A673 (cell line): ENCODE measurements at regions not wholly inside any gene's neighbourhood (a gene's known extent, or its start where the extent isn't known, plus 50 kb on each side); places are given as distances from the start of the nearest gene placed in this dataset.

Experiments
- EZH2 ChIP-seq: fragments of 200-600 bp; sonication (generic); IDR thresholded peaks from 2 replicates; pipeline ENCODE4 v1.6.1; 2017; ENCODE audit warnings: borderline replicate concordance, low read depth, mild to moderate bottlenecking, mixed read lengths, antibody characterized with exemption, low read length; ENCODE audit not compliant: poor library complexity, severe bottlenecking
- TF ChIP-seq, protein P1 (sequence below): fragments of 300-800, 200-600 bp; sonication (generic); conservative IDR thresholded peaks from 2 replicates; pipeline ENCODE4 v1.5.1; 2017; ENCODE audit warnings: low read depth, mild to moderate bottlenecking, antibody characterized with exemption, low read length, moderate library complexity, mixed read lengths

GRCh38 chr3:157789162-157789561 lies 285.9 kb upstream of the VEPH1 start:
- TF ChIP-seq, protein P1, sequence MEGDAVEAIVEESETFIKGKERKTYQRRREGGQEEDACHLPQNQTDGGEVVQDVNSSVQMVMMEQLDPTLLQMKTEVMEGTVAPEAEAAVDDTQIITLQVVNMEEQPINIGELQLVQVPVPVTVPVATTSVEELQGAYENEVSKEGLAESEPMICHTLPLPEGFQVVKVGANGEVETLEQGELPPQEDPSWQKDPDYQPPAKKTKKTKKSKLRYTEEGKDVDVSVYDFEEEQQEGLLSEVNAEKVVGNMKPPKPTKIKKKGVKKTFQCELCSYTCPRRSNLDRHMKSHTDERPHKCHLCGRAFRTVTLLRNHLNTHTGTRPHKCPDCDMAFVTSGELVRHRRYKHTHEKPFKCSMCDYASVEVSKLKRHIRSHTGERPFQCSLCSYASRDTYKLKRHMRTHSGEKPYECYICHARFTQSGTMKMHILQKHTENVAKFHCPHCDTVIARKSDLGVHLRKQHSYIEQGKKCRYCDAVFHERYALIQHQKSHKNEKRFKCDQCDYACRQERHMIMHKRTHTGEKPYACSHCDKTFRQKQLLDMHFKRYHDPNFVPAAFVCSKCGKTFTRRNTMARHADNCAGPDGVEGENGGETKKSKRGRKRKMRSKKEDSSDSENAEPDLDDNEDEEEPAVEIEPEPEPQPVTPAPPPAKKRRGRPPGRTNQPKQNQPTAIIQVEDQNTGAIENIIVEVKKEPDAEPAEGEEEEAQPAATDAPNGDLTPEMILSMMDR: no peak
- no peak for TF ChIP-seq EZH2
